ENCODE measurements at regions not wholly inside any gene's neighbourhood (a gene's known extent, or its start where the extent isn't known, plus 50 kb on each side); places are given as distances from the start of the nearest gene placed in this dataset.
"Not testable (repeated sequence)": the region's sequence is repeated elsewhere in the genome, so short reads cannot be mapped to it uniquely, and the experiment has no call there.

DNA sequence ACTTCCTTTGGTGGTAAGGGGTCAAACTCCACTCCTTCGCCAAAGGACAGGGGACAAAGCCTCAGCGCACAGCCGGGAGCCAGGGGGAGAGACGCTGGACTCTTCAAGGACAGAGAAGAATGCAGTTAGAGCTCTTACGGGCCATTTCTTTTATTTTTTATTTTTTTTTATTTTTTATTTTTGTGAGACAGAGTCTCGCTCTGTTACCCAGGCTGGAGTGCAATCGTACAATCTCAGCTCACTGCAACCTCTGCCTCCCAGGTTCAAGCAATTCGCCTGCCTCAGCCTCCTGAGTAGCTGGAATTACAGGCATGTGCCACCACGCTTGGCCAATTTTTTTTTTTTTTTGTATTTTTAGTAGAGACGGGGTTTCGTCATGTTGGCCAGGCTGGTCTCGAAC lies 93.2 kb upstream of the RPH3AL start, which contains the start of gene RFLNB:
TSS of gene RFLNB (minus strand) at position 101 of the 400 bp plus-strand sequence.
- DNase-seq, result not testable (repeated sequence)

- DNase-seq, result no peak
Observed at GRCh38 chr17:444879-445454, 92.4 kb upstream of the RPH3AL start.

DNA sequence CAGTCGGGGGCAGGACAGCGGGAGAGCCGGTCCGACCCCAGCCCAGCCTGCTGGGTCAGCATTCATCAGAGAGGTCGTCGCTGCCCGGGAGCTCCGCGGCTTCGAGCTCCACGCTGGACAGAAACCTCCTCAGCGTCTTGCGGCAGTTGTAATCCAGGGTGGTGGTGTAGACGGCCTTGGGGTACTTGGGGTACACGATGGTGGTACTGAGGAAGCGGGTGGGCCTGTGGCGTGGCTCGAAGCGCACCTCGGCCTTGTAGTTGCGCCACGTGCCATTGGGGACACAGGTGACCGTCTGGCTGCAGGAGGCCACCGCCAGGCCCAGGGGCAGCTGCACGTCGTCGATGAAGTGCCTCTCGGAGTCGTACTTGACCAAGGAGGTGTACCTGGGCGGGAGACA lies 90.5 kb upstream of the RPH3AL start:
- no peak for DNase-seq

- DNase-seq, result no peak
Observed at GRCh38 chr17:441155-441950, 88.7 kb upstream of the RPH3AL start.

DNA sequence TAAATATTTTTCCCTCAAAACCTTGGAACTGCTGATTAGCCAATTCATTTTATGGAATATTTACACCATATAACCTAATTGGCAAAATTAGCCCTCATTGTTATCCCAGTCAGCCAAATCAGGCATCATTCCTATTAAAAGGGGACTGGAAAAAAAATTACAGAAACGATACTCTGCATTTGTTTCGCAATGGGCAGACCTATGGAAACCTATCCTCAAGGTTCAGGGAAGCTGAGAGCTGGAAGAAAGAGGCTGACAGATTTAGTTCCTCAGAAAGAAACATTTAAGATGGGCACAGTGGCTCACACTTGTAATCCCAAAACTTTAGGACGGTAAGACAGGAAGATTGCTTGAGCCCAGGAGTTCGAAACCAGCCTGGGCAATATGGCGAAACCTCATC lies 85.6 kb upstream of the RPH3AL start:
- DNase-seq, result no peak

GRCh38 chr17:437545-437944 lies 84.9 kb upstream of the RPH3AL start:
- no peak for DNase-seq

- DNase-seq, result no peak
Observed at GRCh38 chr17:436571-436970, 84.0 kb upstream of the RPH3AL start.

- DNase-seq, result not testable (repeated sequence)
Observed at GRCh38 chr17:432471-432870, 79.9 kb upstream of the RPH3AL start.

DNA sequence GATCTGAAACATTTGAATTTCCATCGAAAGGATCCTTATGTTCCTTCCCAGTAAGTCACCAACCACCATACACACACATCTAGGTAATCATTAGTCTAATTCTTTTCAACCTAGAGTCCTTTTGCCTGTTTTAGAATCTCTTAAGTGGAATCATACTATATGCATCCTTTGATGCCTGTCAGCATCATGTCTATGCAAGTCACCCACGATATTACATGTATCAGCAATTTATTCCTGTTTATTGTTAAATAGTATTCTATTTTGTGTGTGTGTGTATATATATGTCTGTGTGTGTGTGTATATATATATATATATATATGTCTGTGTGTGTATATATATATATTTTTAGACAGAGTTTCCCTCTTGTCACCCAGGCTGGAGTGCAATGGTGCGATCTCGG lies 78.9 kb upstream of the RPH3AL start:
- no peak for DNase-seq

- DNase-seq, result no peak
Observed at GRCh38 chr17:429589-429988, 77.0 kb upstream of the RPH3AL start.

DNA sequence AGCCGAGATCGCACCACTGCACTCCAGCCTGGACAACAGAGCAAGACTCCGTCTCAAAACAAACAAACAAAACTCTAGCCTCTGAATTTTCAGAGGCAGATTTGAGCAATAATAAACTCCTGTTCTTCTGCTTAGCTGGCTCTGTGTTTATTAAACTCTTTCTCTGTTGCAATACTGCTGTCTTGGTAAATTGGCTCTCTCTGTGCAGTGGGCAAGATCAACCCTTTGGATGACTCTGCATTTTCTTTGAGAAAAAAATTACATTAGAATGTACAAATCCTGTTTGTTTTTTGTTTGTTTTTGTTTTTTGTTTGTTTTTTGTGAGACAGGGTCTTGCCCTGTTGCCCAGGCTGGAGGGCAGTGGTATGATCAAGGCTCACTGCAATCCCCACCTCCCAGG lies 75.8 kb upstream of the RPH3AL start:
- no peak for DNase-seq

- no peak for DNase-seq
Observed at GRCh38 chr17:427891-428290, 75.3 kb upstream of the RPH3AL start.

GRCh38 chr17:427327-427726 lies 74.7 kb upstream of the RPH3AL start:
- no peak for DNase-seq

GRCh38 chr17:422196-422930 lies 69.8 kb upstream of the RPH3AL start:
- no peak for DNase-seq

- DNase-seq, result no peak
Observed at GRCh38 chr17:420479-421175, 68.0 kb upstream of the RPH3AL start.

DNA sequence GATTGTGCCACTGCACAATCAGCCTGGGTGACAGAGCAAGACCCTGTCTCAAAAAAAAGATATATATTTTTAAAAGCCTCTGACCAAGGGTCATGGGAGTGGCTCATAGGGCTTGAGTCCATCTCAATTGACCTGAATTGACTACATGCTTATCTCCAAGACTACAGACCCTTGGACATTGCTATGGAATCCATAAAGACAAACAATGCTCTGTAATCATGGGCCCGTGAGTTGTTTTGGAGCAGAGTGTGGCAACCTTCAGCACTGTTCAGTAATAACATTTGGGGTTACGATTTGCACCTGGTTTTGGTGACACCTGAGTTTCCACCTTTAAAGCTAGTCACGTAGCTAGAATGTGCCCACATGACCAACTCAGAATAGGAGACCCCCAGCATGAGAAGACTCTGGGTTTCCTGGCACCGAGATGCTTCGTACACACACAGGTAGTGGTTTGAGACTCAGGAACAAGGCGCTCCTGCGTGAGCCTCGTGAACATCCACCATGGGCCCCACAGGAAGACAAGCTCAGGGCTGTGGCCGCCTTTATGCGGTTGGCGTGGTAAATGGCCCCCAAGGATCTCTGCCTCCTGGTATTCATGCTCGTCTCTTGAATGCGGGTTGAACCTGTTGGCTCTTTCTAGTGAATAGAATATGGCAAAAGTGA lies 66.6 kb upstream of the RPH3AL start:
- DNase-seq, result peak in 4 of 5 donors; percentile 36 to 65 (median 47)

- peak in 4 of 5 donors; percentile 35 to 82 (median 45) for DNase-seq
Observed at GRCh38 chr17:418421-418751, 65.8 kb upstream of the RPH3AL start.

DNA sequence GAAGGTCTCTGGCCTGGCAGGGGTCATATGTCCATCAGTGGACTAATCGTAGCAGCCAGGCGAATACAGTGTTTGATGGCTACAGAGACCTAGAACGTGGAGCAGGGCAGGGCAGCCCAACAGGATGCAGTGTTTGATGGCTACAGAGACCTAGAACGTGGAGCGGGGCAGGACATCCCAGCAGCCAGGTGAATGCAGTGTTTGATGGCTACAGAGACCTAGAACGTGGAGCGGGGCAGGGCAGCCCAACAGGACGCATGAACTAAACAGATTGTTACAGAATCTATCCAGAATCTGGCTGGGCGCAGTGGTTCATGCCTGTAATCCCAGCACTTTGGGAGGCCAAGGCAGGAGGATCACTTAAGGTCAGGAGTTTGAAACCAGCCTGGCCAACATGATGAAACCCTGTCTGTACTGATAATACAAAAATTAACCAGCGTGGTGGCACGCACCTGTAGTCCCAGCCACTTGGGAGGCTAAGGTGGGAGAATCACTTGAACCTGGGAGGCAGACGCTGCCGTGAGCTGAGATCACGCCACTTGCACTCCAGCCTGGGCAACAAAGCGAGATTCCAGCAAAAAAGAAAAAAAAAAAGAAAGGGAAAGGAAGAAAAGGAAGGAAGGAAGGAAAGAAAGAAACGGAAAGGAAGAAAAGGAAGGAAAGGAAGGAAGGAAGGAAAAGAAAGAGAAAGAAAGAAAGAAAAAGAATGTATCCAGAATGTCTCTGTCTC lies 65.2 kb upstream of the RPH3AL start:
- DNase-seq, result no peak

DNA sequence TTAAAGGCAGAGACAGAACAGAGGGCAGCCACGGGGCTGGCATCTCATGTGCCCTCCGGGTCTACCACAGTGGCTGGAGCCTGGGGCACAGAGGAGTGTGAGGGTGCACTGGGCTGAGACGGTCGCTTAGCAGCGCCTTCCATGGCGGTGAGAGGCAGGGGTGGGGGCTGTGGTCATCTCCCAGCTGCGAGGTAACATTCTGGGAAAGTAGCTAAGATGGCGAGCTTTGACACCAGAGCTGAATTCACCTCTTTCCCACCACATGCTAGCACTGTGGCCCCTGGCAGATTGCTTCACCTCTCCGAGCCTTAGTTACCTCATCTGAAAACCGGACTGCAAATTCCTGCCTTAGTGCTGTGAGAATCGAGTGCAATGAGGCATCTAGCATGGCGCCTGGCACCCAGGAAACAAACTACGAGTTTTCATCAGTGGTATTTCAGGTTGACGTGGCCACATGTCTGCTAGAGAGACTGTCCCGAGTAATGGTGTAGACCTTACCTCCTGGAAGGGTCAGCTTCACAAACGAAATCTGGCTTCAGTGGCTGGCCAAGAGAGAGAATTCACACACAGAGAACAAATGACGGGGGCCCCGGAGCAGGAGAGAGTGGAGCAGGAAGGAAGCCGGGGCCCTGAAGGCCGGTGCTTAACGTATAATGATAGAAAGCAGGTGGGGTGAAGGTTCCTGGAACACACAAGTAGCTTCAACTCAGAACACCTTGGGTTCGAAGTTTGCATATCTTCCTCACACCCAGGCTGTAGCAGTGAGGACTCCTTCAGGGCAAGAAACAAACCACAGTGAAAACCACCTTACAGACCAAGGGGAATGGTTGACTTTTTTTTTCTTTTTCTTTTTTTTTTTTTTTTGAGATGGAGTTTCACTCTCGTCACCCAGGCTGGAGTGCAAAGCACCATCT lies 63.9 kb upstream of the RPH3AL start:
- DNase-seq, result peak in 2 of 5 donors; percentile 39 to 93

GRCh38 chr17:413706-414380 lies 61.2 kb upstream of the RPH3AL start:
- peak in 1 of 5 donors; percentile 42 for DNase-seq

Measured in T-helper 1 cell (primary cell).